HepG2 (cell line): ENCODE measurements at regions not wholly inside any gene's neighbourhood (a gene's known extent, or its start where the extent isn't known, plus 50 kb on each side); places are given as distances from the start of the nearest gene placed in this dataset.

ENCODE experiments used
- DNMT1 ChIP-seq: sonication (generic); formaldehyde crosslinking; IDR thresholded peaks from 2 replicates; pipeline ENCODE4 v1.5.1; 2020; ENCODE audit warnings: mild to moderate bottlenecking, missing genetic modification reagents
- SP1 ChIP-seq, 2 experiments: fragments of 450-650 bp in 1 of 2; sonication (generic) in 1 of 2; formaldehyde crosslinking in 1 of 2; IDR thresholded peaks; 2 replicates each; pipeline versions ENCODE4 v1.4.0 to v1.6.1; 2016 to 2020; ENCODE audit warnings: missing genetic modification reagents in 1 of 2
- ZFP36L2 ChIP-seq: sonication (generic); formaldehyde crosslinking; IDR thresholded peaks from 2 replicates; pipeline ENCODE4 v1.4.0; 2020; ENCODE audit warnings: missing genetic modification reagents
- ZNF343 ChIP-seq: sonication (generic); formaldehyde crosslinking; IDR thresholded peaks from 2 replicates; pipeline ENCODE4 v1.4.0; 2020; ENCODE audit warnings: mild to moderate bottlenecking, missing genetic modification reagents
- ZNF609 ChIP-seq: sonication (generic); formaldehyde crosslinking; IDR thresholded peaks from 2 replicates; pipeline ENCODE4 v1.4.0; 2020; ENCODE audit warnings: mild to moderate bottlenecking, missing genetic modification reagents, borderline replicate concordance

- no peak for TF ChIP-seq ZFP36L2 (CRISPR knock-in tag)
- TF ChIP-seq ZNF343 (CRISPR knock-in tag): no peak
- TF ChIP-seq DNMT1: no peak
- no peak for TF ChIP-seq SP1 (IDR thresholded peaks at IDR 0.05)
- TF ChIP-seq SP1 (CRISPR knock-in tag; IDR thresholded peaks at IDR 0.05): no peak
- TF ChIP-seq ZNF609 (CRISPR knock-in tag): no peak
These were observed 55.6 kb upstream of the CCSER1 start for GRCh38 chr4:90071289-90072235.
